ENCODE measurements at regions not wholly inside any gene's neighbourhood (a gene's known extent, or its start where the extent isn't known, plus 50 kb on each side); places are given as distances from the start of the nearest gene placed in this dataset.

- no peak for TF ChIP-seq EZH2 (IDR thresholded peaks at IDR 0.05; ENCODE audit: insufficient read depth, low read length)
- TF ChIP-seq, protein P1, sequence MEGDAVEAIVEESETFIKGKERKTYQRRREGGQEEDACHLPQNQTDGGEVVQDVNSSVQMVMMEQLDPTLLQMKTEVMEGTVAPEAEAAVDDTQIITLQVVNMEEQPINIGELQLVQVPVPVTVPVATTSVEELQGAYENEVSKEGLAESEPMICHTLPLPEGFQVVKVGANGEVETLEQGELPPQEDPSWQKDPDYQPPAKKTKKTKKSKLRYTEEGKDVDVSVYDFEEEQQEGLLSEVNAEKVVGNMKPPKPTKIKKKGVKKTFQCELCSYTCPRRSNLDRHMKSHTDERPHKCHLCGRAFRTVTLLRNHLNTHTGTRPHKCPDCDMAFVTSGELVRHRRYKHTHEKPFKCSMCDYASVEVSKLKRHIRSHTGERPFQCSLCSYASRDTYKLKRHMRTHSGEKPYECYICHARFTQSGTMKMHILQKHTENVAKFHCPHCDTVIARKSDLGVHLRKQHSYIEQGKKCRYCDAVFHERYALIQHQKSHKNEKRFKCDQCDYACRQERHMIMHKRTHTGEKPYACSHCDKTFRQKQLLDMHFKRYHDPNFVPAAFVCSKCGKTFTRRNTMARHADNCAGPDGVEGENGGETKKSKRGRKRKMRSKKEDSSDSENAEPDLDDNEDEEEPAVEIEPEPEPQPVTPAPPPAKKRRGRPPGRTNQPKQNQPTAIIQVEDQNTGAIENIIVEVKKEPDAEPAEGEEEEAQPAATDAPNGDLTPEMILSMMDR (IDR thresholded peaks at IDR 0.05; ENCODE audit: insufficient read depth, low read depth, low read length), result no peak
Observed at GRCh38 chr1:4108331-4108730, 208.3 kb upstream of the C1orf174 start.
